ENCODE measurements at regions not wholly inside any gene's neighbourhood (a gene's known extent, or its start where the extent isn't known, plus 50 kb on each side); places are given as distances from the start of the nearest gene placed in this dataset.

DNA sequence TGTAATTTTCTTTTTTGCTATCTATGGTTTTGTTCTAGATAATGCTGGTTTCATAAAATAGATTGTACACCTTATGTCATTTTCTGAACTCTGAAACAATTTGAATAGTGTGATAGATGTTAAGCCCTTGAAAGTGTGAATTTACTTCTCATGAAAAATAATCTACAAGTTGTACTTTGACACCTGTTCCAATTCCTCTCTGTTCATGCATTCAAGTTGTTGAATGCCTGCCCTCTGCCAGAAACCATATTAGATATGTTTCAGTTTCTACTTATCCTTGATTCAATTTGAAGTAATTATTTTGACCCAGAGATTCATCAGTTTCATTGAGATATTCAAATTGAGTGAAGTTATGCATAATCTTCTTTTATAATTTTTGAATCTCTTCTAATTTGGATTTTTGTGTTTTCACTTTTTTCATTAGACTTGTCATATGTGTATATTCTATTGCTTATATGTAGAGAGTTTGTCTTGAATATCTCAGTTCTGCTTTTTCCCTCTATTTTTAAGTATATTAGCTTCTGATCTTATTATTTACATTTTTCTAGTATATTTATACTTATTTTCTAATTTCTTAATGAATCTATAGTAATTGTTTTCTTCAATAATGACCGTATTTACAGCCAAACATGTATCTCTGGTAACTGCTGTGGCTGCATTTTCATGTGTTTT, 143.3 kb upstream of the TACR1 start:
- TF ChIP-seq, protein P1, sequence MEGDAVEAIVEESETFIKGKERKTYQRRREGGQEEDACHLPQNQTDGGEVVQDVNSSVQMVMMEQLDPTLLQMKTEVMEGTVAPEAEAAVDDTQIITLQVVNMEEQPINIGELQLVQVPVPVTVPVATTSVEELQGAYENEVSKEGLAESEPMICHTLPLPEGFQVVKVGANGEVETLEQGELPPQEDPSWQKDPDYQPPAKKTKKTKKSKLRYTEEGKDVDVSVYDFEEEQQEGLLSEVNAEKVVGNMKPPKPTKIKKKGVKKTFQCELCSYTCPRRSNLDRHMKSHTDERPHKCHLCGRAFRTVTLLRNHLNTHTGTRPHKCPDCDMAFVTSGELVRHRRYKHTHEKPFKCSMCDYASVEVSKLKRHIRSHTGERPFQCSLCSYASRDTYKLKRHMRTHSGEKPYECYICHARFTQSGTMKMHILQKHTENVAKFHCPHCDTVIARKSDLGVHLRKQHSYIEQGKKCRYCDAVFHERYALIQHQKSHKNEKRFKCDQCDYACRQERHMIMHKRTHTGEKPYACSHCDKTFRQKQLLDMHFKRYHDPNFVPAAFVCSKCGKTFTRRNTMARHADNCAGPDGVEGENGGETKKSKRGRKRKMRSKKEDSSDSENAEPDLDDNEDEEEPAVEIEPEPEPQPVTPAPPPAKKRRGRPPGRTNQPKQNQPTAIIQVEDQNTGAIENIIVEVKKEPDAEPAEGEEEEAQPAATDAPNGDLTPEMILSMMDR (IDR thresholded peaks at IDR 0.05), result no peak
- TF ChIP-seq POLR2A (IDR thresholded peaks at IDR 0.05), result no peak

Measured in vagina (tissue), 2 donors.